ENCODE measurements at regions not wholly inside any gene's neighbourhood (a gene's known extent, or its start where the extent isn't known, plus 50 kb on each side); places are given as distances from the start of the nearest gene placed in this dataset.
"Not testable (repeated sequence)": the region's sequence is repeated elsewhere in the genome, so short reads cannot be mapped to it uniquely, and the experiment has no call there.

DNA sequence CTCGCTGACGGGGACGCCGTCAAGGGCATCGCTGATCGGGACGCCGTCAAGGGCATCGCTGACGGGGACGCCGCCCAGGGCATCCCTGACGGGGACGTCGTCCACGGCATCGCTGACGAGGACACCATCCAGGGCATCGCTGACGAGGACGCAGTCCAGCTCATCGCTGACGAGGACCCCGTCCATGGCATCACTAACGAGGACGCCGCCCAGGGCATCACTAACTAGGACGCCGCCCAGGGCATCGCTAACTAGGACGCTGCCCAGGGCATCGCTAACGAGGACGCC lies 945.2 kb downstream of the TUBA3C start:
- TF ChIP-seq, protein P1, sequence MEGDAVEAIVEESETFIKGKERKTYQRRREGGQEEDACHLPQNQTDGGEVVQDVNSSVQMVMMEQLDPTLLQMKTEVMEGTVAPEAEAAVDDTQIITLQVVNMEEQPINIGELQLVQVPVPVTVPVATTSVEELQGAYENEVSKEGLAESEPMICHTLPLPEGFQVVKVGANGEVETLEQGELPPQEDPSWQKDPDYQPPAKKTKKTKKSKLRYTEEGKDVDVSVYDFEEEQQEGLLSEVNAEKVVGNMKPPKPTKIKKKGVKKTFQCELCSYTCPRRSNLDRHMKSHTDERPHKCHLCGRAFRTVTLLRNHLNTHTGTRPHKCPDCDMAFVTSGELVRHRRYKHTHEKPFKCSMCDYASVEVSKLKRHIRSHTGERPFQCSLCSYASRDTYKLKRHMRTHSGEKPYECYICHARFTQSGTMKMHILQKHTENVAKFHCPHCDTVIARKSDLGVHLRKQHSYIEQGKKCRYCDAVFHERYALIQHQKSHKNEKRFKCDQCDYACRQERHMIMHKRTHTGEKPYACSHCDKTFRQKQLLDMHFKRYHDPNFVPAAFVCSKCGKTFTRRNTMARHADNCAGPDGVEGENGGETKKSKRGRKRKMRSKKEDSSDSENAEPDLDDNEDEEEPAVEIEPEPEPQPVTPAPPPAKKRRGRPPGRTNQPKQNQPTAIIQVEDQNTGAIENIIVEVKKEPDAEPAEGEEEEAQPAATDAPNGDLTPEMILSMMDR (IDR thresholded peaks at IDR 0.05), result no peak
- no peak for TF ChIP-seq POLR2A (IDR thresholded peaks at IDR 0.05)
- TF ChIP-seq EP300 (IDR thresholded peaks at IDR 0.05), result no peak
- WGBS, 3 donors, result 89 to 94% (median 92%) methylated on average over 34 of the region's 34 CpGs
- H3K9me3 ChIP-seq, result no peaks in the 10 kb centered on the region

DNA sequence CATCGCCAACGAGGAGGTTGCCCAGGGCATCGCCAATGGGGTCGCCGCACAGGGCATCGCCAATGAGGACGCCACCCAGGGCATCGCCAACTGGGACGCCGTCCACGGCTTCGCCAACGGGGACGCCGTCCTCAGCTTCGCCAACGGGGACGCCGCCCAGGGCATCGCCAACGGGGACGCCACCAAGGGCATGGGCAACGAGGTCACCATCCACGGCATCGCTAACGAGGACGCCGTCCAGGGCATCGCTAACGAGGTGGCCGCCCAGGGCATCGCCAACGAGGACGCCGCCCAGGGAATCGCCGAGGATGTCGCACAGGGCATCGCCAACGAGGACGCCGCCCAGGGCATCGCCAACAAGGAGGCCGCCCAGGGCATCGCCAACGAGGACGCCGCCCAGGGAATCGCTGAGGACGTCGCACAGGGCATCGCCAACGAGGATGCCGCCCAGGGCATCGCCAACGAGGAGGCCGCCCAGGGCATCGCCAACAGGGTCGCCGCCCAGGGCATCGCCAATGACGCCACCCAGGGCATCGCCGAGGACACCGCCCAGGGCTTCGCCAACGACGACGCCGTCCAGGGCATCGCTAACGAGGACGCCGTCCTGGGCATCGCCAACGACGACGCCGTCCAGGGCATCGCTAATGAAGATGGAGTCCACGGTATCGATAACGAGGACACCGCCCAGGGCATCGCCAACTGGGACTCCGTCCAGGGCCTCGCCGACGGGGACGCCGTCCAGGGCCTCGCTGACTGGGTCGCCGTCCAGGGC lies 945.7 kb downstream of the TUBA3C start:
- H3K4me1 ChIP-seq (ENCODE audit: insufficient read depth), result no peaks in the 10 kb centered on the region
- H3K9me3 ChIP-seq, result no peaks in the 10 kb centered on the region
- TF ChIP-seq EP300 (IDR thresholded peaks at IDR 0.05) (no peak), POLR2A (IDR thresholded peaks at IDR 0.05) (no peak)
- TF ChIP-seq, protein P1 (IDR thresholded peaks at IDR 0.05), result no peak
- H3K27ac ChIP-seq, result no peak overlapping the region
- WGBS, 3 donors, result 92 to 96% (median 94%) methylated on average over 94 of the region's 94 CpGs
- intact Hi-C loops (cut with DNase I), result no loop called here
- H3K27me3 ChIP-seq, result no peaks in the 10 kb centered on the region
- no peak for DNase-seq
- no peak overlapping the region for H3K4me3 ChIP-seq
- no peaks in the 10 kb centered on the region for H3K36me3 ChIP-seq

More for the DNA sequence above, 945.2 kb downstream of the TUBA3C start:
- H3K27ac ChIP-seq, result no peak overlapping the region
- no peaks in the 10 kb centered on the region for H3K36me3 ChIP-seq
- intact Hi-C loops (cut with DNase I), result no loop called here
- no peaks in the 10 kb centered on the region for H3K4me1 ChIP-seq (ENCODE audit: insufficient read depth)
- no peak overlapping the region for H3K4me3 ChIP-seq
- DNase-seq, result no peak
- no peaks in the 10 kb centered on the region for H3K27me3 ChIP-seq

DNA sequence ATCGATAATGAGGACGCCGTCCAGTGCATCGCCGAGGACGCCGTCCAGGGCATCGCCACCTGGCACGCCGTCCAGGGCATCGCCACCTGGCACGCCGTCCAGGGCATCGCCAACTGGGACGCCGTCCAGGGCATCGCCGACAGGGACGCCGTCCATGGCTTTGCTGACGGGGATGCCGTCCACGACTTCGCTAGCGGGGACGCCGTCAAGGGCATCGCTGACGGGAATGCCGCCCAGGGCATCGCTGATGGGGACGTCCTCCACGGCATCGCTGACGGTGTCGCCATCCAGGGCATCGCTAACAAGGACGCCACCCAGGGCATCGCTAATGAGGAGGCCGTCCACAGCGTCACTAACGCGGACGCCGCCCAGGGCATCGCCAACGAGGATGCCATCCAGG lies 946.5 kb downstream of the TUBA3C start:
- intact Hi-C loops (cut with DNase I), result no loop called here
- H3K4me3 ChIP-seq, result no peak overlapping the region
- no peaks in the 10 kb centered on the region for H3K27me3 ChIP-seq
- TF ChIP-seq, protein P1 (IDR thresholded peaks at IDR 0.05), result no peak
- TF ChIP-seq EP300 (IDR thresholded peaks at IDR 0.05) (no peak), POLR2A (IDR thresholded peaks at IDR 0.05) (no peak)
- H3K4me1 ChIP-seq (ENCODE audit: insufficient read depth), result no peaks in the 10 kb centered on the region
- no peak for DNase-seq
- H3K9me3 ChIP-seq, result no peaks in the 10 kb centered on the region
- H3K27ac ChIP-seq, result no peak overlapping the region
- WGBS, 3 donors, result 92 to 98% (median 95%) methylated on average over 47 of the region's 47 CpGs
- H3K36me3 ChIP-seq, result no peaks in the 10 kb centered on the region

DNA sequence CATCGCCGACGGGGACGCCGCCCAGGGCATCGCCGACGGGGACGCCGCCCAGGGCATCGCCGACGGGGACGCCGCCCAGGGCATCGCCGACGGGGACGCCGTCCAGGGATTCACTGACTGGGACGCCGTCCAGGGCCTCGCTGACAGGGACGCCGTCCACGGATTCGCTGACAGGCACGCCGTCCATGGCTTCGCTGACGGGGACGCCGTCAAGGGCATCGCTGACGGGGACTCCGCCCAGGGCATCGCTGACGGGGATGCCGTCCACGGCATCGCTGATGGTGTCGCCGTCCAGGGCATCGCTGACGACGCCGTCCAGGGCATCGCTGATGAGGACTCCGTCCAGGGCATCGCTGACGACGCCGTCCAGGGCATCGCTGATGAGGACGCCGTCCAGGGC lies 947.2 kb downstream of the TUBA3C start:
- H3K27ac ChIP-seq; intact Hi-C loops (cut with DNase I); H3K36me3 ChIP-seq; DNase-seq; H3K4me3 ChIP-seq; H3K9me3 ChIP-seq; H3K27me3 ChIP-seq; H3K4me1 ChIP-seq (ENCODE audit: insufficient read depth): not testable (repeated sequence)
- WGBS, 3 donors, result 89 to 96% (median 93%) methylated on average over 53 to 56 of the region's 56 CpGs

DNA sequence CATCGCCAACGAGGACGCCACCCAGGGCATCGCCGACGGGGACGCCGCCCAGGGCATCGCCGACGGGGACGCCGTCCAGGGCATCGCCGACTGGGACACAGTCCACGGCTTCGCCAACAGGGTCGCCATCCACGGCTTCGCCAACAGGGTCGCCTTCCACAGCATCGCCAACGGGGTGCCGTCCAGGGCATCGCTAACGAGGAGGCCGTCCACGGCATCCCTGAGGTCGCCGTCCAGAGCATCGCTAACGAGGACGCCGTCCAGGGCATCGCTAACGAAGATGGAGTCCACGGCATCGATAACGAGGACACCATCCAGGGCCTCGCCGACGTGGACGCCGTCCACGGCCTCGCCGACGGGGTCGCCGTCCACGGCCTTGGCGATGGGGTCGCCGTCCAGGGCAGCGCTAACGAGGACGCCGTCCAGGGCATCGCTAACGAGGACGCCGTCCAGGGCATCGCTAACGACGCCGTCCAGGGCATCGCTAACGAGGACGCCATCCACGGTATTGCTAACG lies 947.8 kb downstream of the TUBA3C start:
- intact Hi-C loops (cut with DNase I), result no loop called here
- Histone ChIP-seq H3K9me3 (no peaks in the 10 kb centered on the region), H3K27ac (no peak overlapping the region), H3K27me3 (no peaks in the 10 kb centered on the region), H3K4me3 (no peak overlapping the region), H3K4me1 (ENCODE audit: insufficient read depth) (no peaks in the 10 kb centered on the region), H3K36me3 (no peaks in the 10 kb centered on the region)
- TF ChIP-seq, protein P1 (IDR thresholded peaks at IDR 0.05), result no peak
- TF ChIP-seq EP300 (IDR thresholded peaks at IDR 0.05), result no peak
- TF ChIP-seq POLR2A (IDR thresholded peaks at IDR 0.05), result no peak
- 93 to 96% (median 94%) methylated on average over 71 of the region's 71 CpGs for WGBS, 3 donors
- DNase-seq, result no peak

All from ovary (tissue), 7 donors.